ENCODE measurements at regions not wholly inside any gene's neighbourhood (a gene's known extent, or its start where the extent isn't known, plus 50 kb on each side); places are given as distances from the start of the nearest gene placed in this dataset.

GRCh38 chr20:52434453-52434852, 242.9 kb upstream of the ZFP64 start:
- no peak overlapping the region for H3K4me3 Mint-ChIP-seq
- no peaks in the 10 kb centered on the region for H3K27me3 Mint-ChIP-seq (ENCODE audit: low read depth)
- POLR2A ChIA-PET = no interaction called here
- H3K4me1 Mint-ChIP-seq = peaks cover 7% of the 10 kb centered on the region
- H3K27ac Mint-ChIP-seq = no peak overlapping the region
- ATAC-seq = no peak
- peaks cover 21% of the 10 kb centered on the region for H3K9me3 Mint-ChIP-seq
- TF ChIP-seq ZBTB21 (CRISPR knock-in tag; IDR thresholded peaks at IDR 0.05; ENCODE audit: borderline replicate concordance) (no peak), ZBTB43 (CRISPR knock-in tag; IDR thresholded peaks at IDR 0.05) (no peak), ELF4 (CRISPR knock-in tag; IDR thresholded peaks at IDR 0.05; ENCODE audit: low read depth) (no peak), ATF6 (CRISPR knock-in tag; IDR thresholded peaks at IDR 0.05) (no peak), CREB1 (CRISPR knock-in tag; IDR thresholded peaks at IDR 0.05) (no peak), TEAD4 (CRISPR knock-in tag; IDR thresholded peaks at IDR 0.05) (no peak), SMAD3 (CRISPR knock-in tag; IDR thresholded peaks at IDR 0.05; ENCODE audit: borderline replicate concordance) (no peak), ZNF671 (CRISPR knock-in tag; IDR thresholded peaks at IDR 0.05) (no peak), TCF7 (CRISPR knock-in tag; IDR thresholded peaks at IDR 0.05; ENCODE audit: low read depth) (no peak), ZNF121 (CRISPR knock-in tag; IDR thresholded peaks at IDR 0.05) (no peak), USF2 (CRISPR knock-in tag; IDR thresholded peaks at IDR 0.05) (no peak), RELA (CRISPR knock-in tag; IDR thresholded peaks at IDR 0.05; ENCODE audit: borderline replicate concordance) (no peak), JAZF1 (CRISPR knock-in tag; IDR thresholded peaks at IDR 0.05) (no peak), GRHL2 (CRISPR knock-in tag; IDR thresholded peaks at IDR 0.05; ENCODE audit: insufficient replicate concordance, severe bottlenecking) (no peak), ATF2 (CRISPR knock-in tag; IDR thresholded peaks at IDR 0.05; ENCODE audit: borderline replicate concordance, low read depth) (no peak), ZNF423 (CRISPR knock-in tag; IDR thresholded peaks at IDR 0.05) (no peak), NFATC4 (CRISPR knock-in tag; IDR thresholded peaks at IDR 0.05) (no peak), ZNF425 (CRISPR knock-in tag; conservative IDR thresholded peaks at IDR 0.05) (no peak), TEAD1 (CRISPR knock-in tag; IDR thresholded peaks at IDR 0.05) (no peak)
- CTCF ChIA-PET = no interaction called here
- DNase-seq (ENCODE audit: low spot score) = no peak
- peaks cover 4% of the 10 kb centered on the region; the same call in 1 of the 2 replicates for H3K36me3 Mint-ChIP-seq

- Mint-ChIP-seq H3K4me1 (peaks cover 7% of the 10 kb centered on the region), H3K4me3 (no peak overlapping the region), H3K27ac (no peak overlapping the region), H3K9me3 (peaks cover 25% of the 10 kb centered on the region), H3K27me3 (ENCODE audit: low read depth) (no peaks in the 10 kb centered on the region), H3K36me3 (peaks cover 7% of the 10 kb centered on the region; the same call in 1 of the 2 replicates)
- ATAC-seq (no peak), DNase-seq (ENCODE audit: low spot score) (no peak)
- POLR2A ChIA-PET = no interaction called here
- TF ChIP-seq CREM (CRISPR knock-in tag; IDR thresholded peaks at IDR 0.05) = no peak
- TF ChIP-seq PRDM15 (CRISPR knock-in tag; IDR thresholded peaks at IDR 0.05) = no peak
- TF ChIP-seq ZNF396 (CRISPR knock-in tag; IDR thresholded peaks at IDR 0.05; ENCODE audit: borderline replicate concordance) = no peak
- no peak for TF ChIP-seq KAT7 (CRISPR knock-in tag; IDR thresholded peaks at IDR 0.05; ENCODE audit: borderline replicate concordance)
- no peak for TF ChIP-seq ATF1 (CRISPR knock-in tag; IDR thresholded peaks at IDR 0.05)
- no peak for TF ChIP-seq FOXK1 (CRISPR knock-in tag; IDR thresholded peaks at IDR 0.05)
- TF ChIP-seq SMAD3 (CRISPR knock-in tag; IDR thresholded peaks at IDR 0.05; ENCODE audit: borderline replicate concordance) = no peak
- no peak for TF ChIP-seq ETV6 (CRISPR knock-in tag; IDR thresholded peaks at IDR 0.05)
- TF ChIP-seq ELF4 (CRISPR knock-in tag; IDR thresholded peaks at IDR 0.05; ENCODE audit: low read depth) = no peak
- no peak for TF ChIP-seq ZNF423 (CRISPR knock-in tag; IDR thresholded peaks at IDR 0.05)
- CTCF ChIA-PET = interaction anchor here (1.4 kb wide), 1 partner anchor 120 kb away, joined by 3 read pairs; no protein-coding TSS in a partner anchor
These were observed 242.5 kb upstream of the ZFP64 start for GRCh38 chr20:52434041-52434425.

Data from WTC11 (cell line).